Stimulated activated CD8-positive, alpha-beta memory T cell treated with anti-CD3 and anti-CD28 coated beads, Interleukin-7, amount 100 ng/mL, for 1 hour (primary cell): ENCODE measurements at regions not wholly inside any gene's neighbourhood (a gene's known extent, or its start where the extent isn't known, plus 50 kb on each side); places are given as distances from the start of the nearest gene placed in this dataset.

Experiments used
- DNase-seq, 2 donors: peaks; one replicate each; pipeline ENCODE4 v3.0.0-alpha.2; 2020; ENCODE audit warnings: low read depth in 2 of 2

GRCh38 chr18:45526114-45526841, 89.0 kb upstream of the SLC14A2 start:
- DNase-seq = no peak

GRCh38 chr18:45527891-45528290, 87.4 kb upstream of the SLC14A2 start:
- no peak for DNase-seq

- DNase-seq = no peak
Observed at GRCh38 chr18:45528712-45529336, 86.5 kb upstream of the SLC14A2 start.

GRCh38 chr18:45538444-45538843, 76.8 kb upstream of the SLC14A2 start:
- DNase-seq = no peak

GRCh38 chr18:45539491-45539891, 75.8 kb upstream of the SLC14A2 start:
- DNase-seq = no peak

- no peak for DNase-seq
Observed at GRCh38 chr18:45540125-45540524, 75.2 kb upstream of the SLC14A2 start.

GRCh38 chr18:45541421-45541820, 73.9 kb upstream of the SLC14A2 start:
- DNase-seq = no peak

- DNase-seq = no peak
Observed at GRCh38 chr18:45542043-45542442, 73.2 kb upstream of the SLC14A2 start.

- no peak for DNase-seq
Observed at GRCh38 chr18:45547910-45548309, 67.4 kb upstream of the SLC14A2 start.

GRCh38 chr18:45548614-45549013, 66.7 kb upstream of the SLC14A2 start:
- no peak for DNase-seq

GRCh38 chr18:45549290-45549689, 66.0 kb upstream of the SLC14A2 start:
- DNase-seq = no peak

- DNase-seq = no peak
Observed at GRCh38 chr18:45551142-45551815, 64.0 kb upstream of the SLC14A2 start.

GRCh38 chr18:45553723-45554388, 61.4 kb upstream of the SLC14A2 start:
- no peak for DNase-seq

GRCh38 chr18:45554389-45554737, 60.9 kb upstream of the SLC14A2 start:
- no peak for DNase-seq

- DNase-seq = no peak
Observed at GRCh38 chr18:45556222-45556621, 59.1 kb upstream of the SLC14A2 start.

- DNase-seq = no peak
Observed at GRCh38 chr18:45557287-45557686, 58.0 kb upstream of the SLC14A2 start.

GRCh38 chr18:45557779-45558178, 57.5 kb upstream of the SLC14A2 start:
- DNase-seq = no peak

- DNase-seq = no peak
Observed at GRCh38 chr18:45559258-45559657, 56.0 kb upstream of the SLC14A2 start.

GRCh38 chr18:45560870-45561269, 54.4 kb upstream of the SLC14A2 start:
- DNase-seq = no peak

GRCh38 chr18:45562567-45563479, 52.5 kb upstream of the SLC14A2 start:
- DNase-seq = no peak

- DNase-seq = no peak
Observed at GRCh38 chr18:45565280-45565970, 49.9 kb upstream of the SLC14A2 start.
